ENCODE measurements at regions not wholly inside any gene's neighbourhood (a gene's known extent, or its start where the extent isn't known, plus 50 kb on each side); places are given as distances from the start of the nearest gene placed in this dataset.

- TF ChIP-seq ZBTB40 (IDR thresholded peaks at IDR 0.05; ENCODE audit: borderline replicate concordance) (no peak), EGR1 (IDR thresholded peaks at IDR 0.05; ENCODE audit: borderline replicate concordance in 1 of 2, low read depth in 2 of 2, low read length in 2 of 2) (no peak), BRCA1 (IDR thresholded peaks at IDR 0.05; ENCODE audit: low read depth, low read length) (no peak), BCL11A (IDR thresholded peaks at IDR 0.05; ENCODE audit: low read depth, low read length) (no peak), STAT3 (IDR thresholded peaks at IDR 0.05; ENCODE audit: low read depth, low read length) (no peak), E2F4 (IDR thresholded peaks at IDR 0.05; ENCODE audit: low read depth, low read length) (no peak), PRDM15 (CRISPR knock-in tag; IDR thresholded peaks at IDR 0.05) (no peak), MXI1 (IDR thresholded peaks at IDR 0.05; ENCODE audit: low read depth, low read length) (no peak)
Measured at GRCh38 chr20:48281501-48281900, 496.2 kb upstream of the SULF2 start (continued).
